ENCODE measurements at regions not wholly inside any gene's neighbourhood (a gene's known extent, or its start where the extent isn't known, plus 50 kb on each side); places are given as distances from the start of the nearest gene placed in this dataset.
"Not testable (repeated sequence)": the region's sequence is repeated elsewhere in the genome, so short reads cannot be mapped to it uniquely, and the experiment has no call there.

DNA sequence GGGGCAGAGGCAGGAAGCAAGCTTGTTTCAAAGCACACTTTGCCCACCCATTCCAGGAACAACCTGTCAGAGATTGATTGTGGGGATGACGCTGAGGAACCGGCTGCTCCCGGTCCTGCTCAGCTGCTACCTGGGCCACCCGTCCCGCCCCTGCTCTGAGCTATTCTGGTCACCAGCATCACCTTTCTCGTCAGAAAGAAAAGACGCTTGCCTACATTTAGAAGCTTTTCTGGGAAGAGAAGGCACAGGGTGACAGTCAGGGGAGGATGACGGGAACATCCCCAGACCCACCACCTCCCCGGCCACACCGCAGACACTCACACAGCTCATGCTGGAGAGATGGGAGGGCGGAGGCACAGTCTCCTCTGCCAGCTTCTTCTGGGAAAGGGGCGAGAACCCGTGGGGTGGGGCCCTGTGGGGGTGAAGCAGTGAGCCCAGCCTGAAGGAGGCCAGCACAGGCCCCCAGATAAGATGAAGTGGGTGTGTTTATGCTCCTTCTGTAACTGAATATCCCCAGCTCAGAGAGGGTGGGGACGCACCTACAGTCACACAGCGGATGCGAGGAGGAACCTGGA is 81.8 kb downstream of the CPZ start:
- no peak overlapping the region for H3K27ac Mint-ChIP-seq

DNA sequence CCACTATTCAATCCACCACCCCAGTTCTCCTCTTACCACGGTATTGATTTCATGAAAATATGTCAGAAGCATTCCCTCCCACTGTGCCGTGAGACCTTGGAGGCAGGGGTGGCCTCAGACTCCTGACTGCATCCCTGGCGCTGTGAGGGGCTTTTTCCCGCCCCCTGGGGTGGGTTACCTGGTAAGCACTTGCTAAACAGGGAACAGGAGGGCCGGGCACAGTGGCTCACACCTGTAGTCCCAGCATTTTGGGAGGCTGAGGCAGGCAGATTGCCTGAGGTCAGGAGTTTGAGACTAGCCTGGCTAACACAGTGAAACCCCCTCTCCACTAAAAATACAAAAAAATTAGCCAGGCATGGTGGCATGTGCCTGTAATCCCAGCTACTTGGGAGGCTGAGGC is 80.5 kb downstream of the CPZ start:
- H3K27me3 ChIP-seq (ENCODE audit: control insufficient read depth in 2 of 2, insufficient read depth in 2 of 2, low read length in 2 of 2); H3K27ac ChIP-seq (ENCODE audit: low read depth in 1 of 2, low read length in 2 of 2); H3K9me3 ChIP-seq (replicated peaks in 1 of 2; ENCODE audit: control insufficient read depth in 1 of 2, insufficient read depth in 1 of 2, low read length in 2 of 2); H3K9ac ChIP-seq (ENCODE audit: insufficient read depth, low read length, poor library complexity, severe bottlenecking); DNase-seq; H3K4me1 ChIP-seq (ENCODE audit: control insufficient read depth in 1 of 2, insufficient read depth in 2 of 2, low read length in 2 of 2); H3K36me3 ChIP-seq (replicated peaks in 1 of 2; ENCODE audit: control insufficient read depth in 1 of 2, insufficient read depth in 2 of 2, low read length in 2 of 2); H3K4me3 Mint-ChIP-seq; H3K27me3 Mint-ChIP-seq (ENCODE audit: low read depth in 3 of 3); H3K4me1 Mint-ChIP-seq; H3K79me2 ChIP-seq (ENCODE audit: insufficient read depth, low read length); H3K4me2 ChIP-seq (replicated peaks; ENCODE audit: extremely low read depth, low read length, poor library complexity, severe bottlenecking); H3K36me3 Mint-ChIP-seq; H3K9me3 Mint-ChIP-seq; intact Hi-C loops (cut with micrococcal nuclease); H2AFZ ChIP-seq (ENCODE audit: insufficient read depth, low read depth, low read length, poor library complexity, severe bottlenecking); H3K4me3 ChIP-seq (replicated peaks in 1 of 3; ENCODE audit: low read depth in 2 of 3, low read length in 3 of 3); H4K20me1 ChIP-seq (ENCODE audit: insufficient read depth, low read length): not testable (repeated sequence)
- peak overlapping the region in 1 of 7 donors; percentile 15 for H3K27ac Mint-ChIP-seq
- WGBS (ENCODE audit: insufficient coverage), result 40% methylated on average over 1 of the region's 5 CpGs

More for the DNA sequence above, 81.8 kb downstream of the CPZ start:
- 81% methylated on average over 8 of the region's 16 CpGs for WGBS (ENCODE audit: insufficient coverage)
- Histone ChIP-seq H3K9me3 (replicated peaks in 1 of 2; ENCODE audit: control insufficient read depth in 1 of 2, insufficient read depth in 1 of 2, low read length in 2 of 2) (no peaks in the 10 kb centered on the region), H3K4me3 (replicated peaks in 1 of 3; ENCODE audit: low read depth in 2 of 3, low read length in 3 of 3) (no peak overlapping the region), H2AFZ (ENCODE audit: insufficient read depth, low read depth, low read length, poor library complexity, severe bottlenecking) (no peak overlapping the region), H3K79me2 (ENCODE audit: insufficient read depth, low read length) (no peaks in the 10 kb centered on the region), H3K4me2 (replicated peaks; ENCODE audit: extremely low read depth, low read length, poor library complexity, severe bottlenecking) (no peak overlapping the region), H3K27ac (ENCODE audit: low read depth in 1 of 2, low read length in 2 of 2) (no peak overlapping the region), H3K9ac (ENCODE audit: insufficient read depth, low read length, poor library complexity, severe bottlenecking) (no peak overlapping the region), H4K20me1 (ENCODE audit: insufficient read depth, low read length) (no peaks in the 10 kb centered on the region), H3K36me3 (replicated peaks in 1 of 2; ENCODE audit: control insufficient read depth in 1 of 2, insufficient read depth in 2 of 2, low read length in 2 of 2) (no peaks in the 10 kb centered on the region), H3K4me1 (ENCODE audit: control insufficient read depth in 1 of 2, insufficient read depth in 2 of 2, low read length in 2 of 2) (no peaks in the 10 kb centered on the region), H3K27me3 (ENCODE audit: control insufficient read depth in 2 of 2, insufficient read depth in 2 of 2, low read length in 2 of 2) (no peaks in the 10 kb centered on the region)
- H3K36me3 Mint-ChIP-seq, result no peaks in the 10 kb centered on the region
- TF ChIP-seq, protein P1, sequence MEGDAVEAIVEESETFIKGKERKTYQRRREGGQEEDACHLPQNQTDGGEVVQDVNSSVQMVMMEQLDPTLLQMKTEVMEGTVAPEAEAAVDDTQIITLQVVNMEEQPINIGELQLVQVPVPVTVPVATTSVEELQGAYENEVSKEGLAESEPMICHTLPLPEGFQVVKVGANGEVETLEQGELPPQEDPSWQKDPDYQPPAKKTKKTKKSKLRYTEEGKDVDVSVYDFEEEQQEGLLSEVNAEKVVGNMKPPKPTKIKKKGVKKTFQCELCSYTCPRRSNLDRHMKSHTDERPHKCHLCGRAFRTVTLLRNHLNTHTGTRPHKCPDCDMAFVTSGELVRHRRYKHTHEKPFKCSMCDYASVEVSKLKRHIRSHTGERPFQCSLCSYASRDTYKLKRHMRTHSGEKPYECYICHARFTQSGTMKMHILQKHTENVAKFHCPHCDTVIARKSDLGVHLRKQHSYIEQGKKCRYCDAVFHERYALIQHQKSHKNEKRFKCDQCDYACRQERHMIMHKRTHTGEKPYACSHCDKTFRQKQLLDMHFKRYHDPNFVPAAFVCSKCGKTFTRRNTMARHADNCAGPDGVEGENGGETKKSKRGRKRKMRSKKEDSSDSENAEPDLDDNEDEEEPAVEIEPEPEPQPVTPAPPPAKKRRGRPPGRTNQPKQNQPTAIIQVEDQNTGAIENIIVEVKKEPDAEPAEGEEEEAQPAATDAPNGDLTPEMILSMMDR (IDR thresholded peaks at IDR 0.05), result no peak
- peaks cover 0 to 6% (median 2%) of the 10 kb centered on the region in 3 donors for H3K27me3 Mint-ChIP-seq (ENCODE audit: low read depth in 3 of 3)
- H3K4me3 Mint-ChIP-seq, result no peak overlapping the region
- no peaks in the 10 kb centered on the region for H3K4me1 Mint-ChIP-seq
- DNase-seq, result no peak
- no peaks in the 10 kb centered on the region for H3K9me3 Mint-ChIP-seq
- intact Hi-C loops (cut with micrococcal nuclease), result no loop called here
